ENCODE measurements at regions not wholly inside any gene's neighbourhood (a gene's known extent, or its start where the extent isn't known, plus 50 kb on each side); places are given as distances from the start of the nearest gene placed in this dataset.

DNA sequence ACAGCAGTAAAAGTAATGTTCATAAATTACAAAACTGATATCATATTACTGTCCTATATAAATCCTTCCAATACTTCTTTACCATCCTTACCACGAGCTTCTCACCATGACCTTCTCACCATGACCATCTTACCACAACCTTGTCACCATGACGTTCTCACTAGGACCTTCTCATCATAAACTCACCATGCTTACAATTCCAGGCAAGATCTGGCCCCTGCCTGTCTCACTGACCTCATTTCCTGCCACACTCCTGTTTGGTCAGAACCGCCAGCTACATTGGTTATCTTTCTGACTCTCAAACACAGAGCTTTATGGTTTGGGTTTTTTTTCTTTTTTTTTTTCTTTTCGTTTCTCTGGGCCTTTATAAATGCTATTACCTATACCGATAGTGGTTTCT lies 827.6 kb downstream of the RNF144A start:
- no peak overlapping the region for H3K9ac ChIP-seq
- H3K79me2 ChIP-seq (ENCODE audit: insufficient read depth, low read depth) = no peaks in the 10 kb centered on the region
- H2AFZ ChIP-seq (ENCODE audit: low read depth) = no peak overlapping the region
- no peaks in the 10 kb centered on the region for H4K20me1 ChIP-seq (ENCODE audit: insufficient read depth)
- no peaks in the 10 kb centered on the region for H3K27me3 ChIP-seq (ENCODE audit: insufficient read depth, low read depth)
- H3K27ac ChIP-seq = no peak overlapping the region
- no peak for TF ChIP-seq CTCF (conservative IDR thresholded peaks at IDR 0.05; ENCODE audit: low read depth, low read length)
- no peak overlapping the region for H3K4me2 ChIP-seq
- no peaks in the 10 kb centered on the region for H3K36me3 ChIP-seq (ENCODE audit: insufficient read depth)
- no peak overlapping the region for H3K4me3 ChIP-seq (IDR thresholded peaks at IDR 0.05; ENCODE audit: insufficient read depth, low read depth, low read length)
- no peaks in the 10 kb centered on the region for H3K4me1 ChIP-seq (ENCODE audit: low read depth, poor library complexity, severe bottlenecking)

GRCh38 chr2:7745369-7745768 lies 828.2 kb downstream of the RNF144A start:
- no peak for TF ChIP-seq CTCF (conservative IDR thresholded peaks at IDR 0.05; ENCODE audit: low read depth, low read length)
- Histone ChIP-seq H3K9ac (no peak overlapping the region), H3K36me3 (ENCODE audit: insufficient read depth) (no peaks in the 10 kb centered on the region), H3K4me3 (IDR thresholded peaks at IDR 0.05; ENCODE audit: insufficient read depth, low read depth, low read length) (no peak overlapping the region), H3K4me1 (ENCODE audit: low read depth, poor library complexity, severe bottlenecking) (no peaks in the 10 kb centered on the region), H3K4me2 (no peak overlapping the region), H3K79me2 (ENCODE audit: insufficient read depth, low read depth) (no peaks in the 10 kb centered on the region), H4K20me1 (ENCODE audit: insufficient read depth) (no peaks in the 10 kb centered on the region), H2AFZ (ENCODE audit: low read depth) (no peak overlapping the region), H3K27ac (no peak overlapping the region), H3K27me3 (ENCODE audit: insufficient read depth, low read depth) (no peaks in the 10 kb centered on the region)

DNA sequence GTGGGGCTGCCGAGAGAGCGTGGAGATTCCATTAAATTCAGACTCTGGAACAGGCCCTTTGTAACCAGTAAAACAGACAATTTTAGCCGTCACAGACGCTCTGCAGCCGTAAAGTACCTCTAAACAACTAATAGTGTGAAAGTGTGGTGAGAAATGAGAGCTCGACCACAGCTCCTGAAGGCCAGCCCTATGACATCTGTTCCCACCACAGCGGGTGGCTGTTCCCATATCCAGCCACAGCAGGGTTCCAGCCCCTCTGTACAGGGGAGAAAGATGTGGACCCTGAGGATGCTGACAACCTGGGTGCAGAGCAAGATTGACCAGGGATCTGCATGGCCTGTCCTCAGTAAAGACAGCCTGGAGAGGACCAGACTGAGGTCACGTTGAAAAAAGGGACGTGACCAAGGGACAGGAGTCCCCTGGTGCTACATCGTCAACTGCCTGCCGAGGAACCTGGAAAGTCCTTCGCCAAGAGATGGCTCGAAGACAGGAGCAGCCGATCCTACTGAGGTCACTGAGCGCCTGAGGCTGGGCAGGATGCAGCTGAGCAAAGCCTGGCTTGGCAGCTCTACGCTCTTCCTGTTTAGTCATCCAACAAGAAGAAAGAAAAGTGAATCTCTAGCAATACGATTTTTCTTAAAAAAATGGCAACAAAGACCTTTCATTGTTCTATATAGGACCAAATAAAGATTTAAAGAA lies 831.7 kb downstream of the RNF144A start:
- H4K20me1 ChIP-seq (ENCODE audit: insufficient read depth) = no peaks in the 10 kb centered on the region
- no peak for TF ChIP-seq CTCF (conservative IDR thresholded peaks at IDR 0.05; ENCODE audit: low read depth, low read length)
- H3K79me2 ChIP-seq (ENCODE audit: insufficient read depth, low read depth) = no peaks in the 10 kb centered on the region
- no peaks in the 10 kb centered on the region for H3K4me1 ChIP-seq (ENCODE audit: low read depth, poor library complexity, severe bottlenecking)
- no peaks in the 10 kb centered on the region for H3K27me3 ChIP-seq (ENCODE audit: insufficient read depth, low read depth)
- no peaks in the 10 kb centered on the region for H3K36me3 ChIP-seq (ENCODE audit: insufficient read depth)
- no peak overlapping the region for H3K9ac ChIP-seq
- H3K4me2 ChIP-seq = no peak overlapping the region
- H3K27ac ChIP-seq = no peak overlapping the region
- H2AFZ ChIP-seq (ENCODE audit: low read depth) = no peak overlapping the region
- H3K4me3 ChIP-seq (IDR thresholded peaks at IDR 0.05; ENCODE audit: insufficient read depth, low read depth, low read length) = no peak overlapping the region

DNA sequence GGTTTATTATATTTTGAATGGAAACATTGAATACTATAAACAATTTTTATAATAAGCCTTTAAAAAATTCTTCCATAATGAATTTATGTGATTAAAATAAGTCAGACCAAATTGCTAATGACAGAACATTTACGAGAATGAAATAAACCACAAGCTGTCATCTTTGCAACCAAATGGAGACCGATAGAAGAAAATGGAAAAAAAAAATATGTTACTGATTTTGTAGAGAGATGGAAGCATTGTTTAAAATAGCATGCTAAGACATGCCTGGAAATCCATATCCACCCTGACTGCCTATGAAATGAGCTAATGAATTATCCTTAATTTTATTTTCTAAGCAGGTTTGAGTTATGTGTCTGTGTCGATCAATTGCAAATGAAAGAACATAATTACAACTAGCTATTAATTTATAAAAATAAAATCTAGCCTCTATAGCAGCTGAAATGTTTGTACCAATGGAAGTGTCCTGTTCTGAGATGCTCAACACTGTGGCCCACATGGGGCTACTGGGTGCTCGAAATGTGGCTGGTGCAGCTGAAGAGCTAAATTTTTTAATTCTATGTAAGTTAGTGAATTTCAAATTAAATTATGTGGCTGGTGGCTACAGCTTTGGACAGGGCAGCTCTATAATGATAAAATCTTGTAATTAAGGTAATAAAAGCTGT lies 832.8 kb downstream of the RNF144A start:
- Histone ChIP-seq H3K27ac (no peak overlapping the region), H3K4me3 (IDR thresholded peaks at IDR 0.05; ENCODE audit: insufficient read depth, low read depth, low read length) (no peak overlapping the region), H3K4me2 (no peak overlapping the region), H3K27me3 (ENCODE audit: insufficient read depth, low read depth) (no peaks in the 10 kb centered on the region), H3K79me2 (ENCODE audit: insufficient read depth, low read depth) (no peaks in the 10 kb centered on the region), H3K36me3 (ENCODE audit: insufficient read depth) (no peaks in the 10 kb centered on the region), H2AFZ (ENCODE audit: low read depth) (no peak overlapping the region), H4K20me1 (ENCODE audit: insufficient read depth) (no peaks in the 10 kb centered on the region), H3K4me1 (ENCODE audit: low read depth, poor library complexity, severe bottlenecking) (no peaks in the 10 kb centered on the region), H3K9ac (no peak overlapping the region)
- no peak for TF ChIP-seq CTCF (conservative IDR thresholded peaks at IDR 0.05; ENCODE audit: low read depth, low read length)

All from KMS-11 (cell line).